Activated T-helper 1 cell treated with anti-CD3 and anti-CD28 coated beads, Interleukin-12 subunit alpha, Interleukin-12 subunit beta, Interleukin-2, Interleukin-4 antibody, amounts not matched to agents 30 ng/mL and 10 ng/mL and 1 ng/mL, durations not matched to agents 14 hours and 24 hours and 36 hours (primary cell): ENCODE measurements at regions not wholly inside any gene's neighbourhood (a gene's known extent, or its start where the extent isn't known, plus 50 kb on each side); places are given as distances from the start of the nearest gene placed in this dataset.
"Not testable (repeated sequence)": the region's sequence is repeated elsewhere in the genome, so short reads cannot be mapped to it uniquely, and the experiment has no call there.

Experiments used
- DNase-seq: peaks from one replicate; pipeline ENCODE4 v3.0.0; 2021; ENCODE audit warnings: low spot score
- H3K27ac Mint-ChIP-seq: one replicate; pipeline ENCODE4 v1.8.0; 2021; ENCODE audit warnings: mild to moderate bottlenecking, mixed read lengths
- H3K27me3 Mint-ChIP-seq: one replicate; pipeline ENCODE4 v1.8.0; 2022; ENCODE audit warnings: mild to moderate bottlenecking, moderate library complexity, mixed read lengths; ENCODE audit not compliant: insufficient read depth
- H3K36me3 Mint-ChIP-seq: one replicate; pipeline ENCODE4 v1.8.0; 2021; ENCODE audit warnings: low read depth, mixed read lengths
- H3K4me1 Mint-ChIP-seq: one replicate; pipeline ENCODE4 v1.8.0; 2021; ENCODE audit warnings: low read depth, mixed read lengths
- H3K4me3 Mint-ChIP-seq: one replicate; pipeline ENCODE4 v1.8.0; 2021; ENCODE audit warnings: mild to moderate bottlenecking, moderate library complexity, mixed read lengths
- H3K9me3 Mint-ChIP-seq: one replicate; pipeline ENCODE4 v1.8.0; 2021; ENCODE audit warnings: mixed read lengths
- intact Hi-C: fragments of 100-400 bp; cut with micrococcal nuclease; formaldehyde crosslinking; loops from one replicate; pipeline ENCODE4 v1.15.1; 2024

DNA sequence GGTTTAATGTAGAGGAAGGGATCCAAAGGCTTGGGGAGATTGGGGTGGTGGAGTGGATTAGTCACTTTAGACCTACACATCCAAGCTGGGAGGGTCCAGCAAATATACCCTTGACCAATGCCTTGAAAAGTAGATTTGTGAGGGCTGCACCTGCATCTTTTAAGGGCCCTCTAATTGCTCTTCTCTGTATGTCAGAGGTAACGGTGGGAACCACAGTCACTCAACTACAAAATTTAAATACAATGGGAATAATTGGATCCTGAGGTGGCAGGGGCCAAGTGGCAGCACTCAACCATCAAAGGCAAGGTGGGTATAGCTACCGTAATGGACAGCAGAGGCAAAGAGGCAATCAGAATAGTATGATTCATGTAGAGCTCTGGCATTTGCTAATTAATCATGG is 833.7 kb upstream of the ARRDC3 start:
- H3K4me3 Mint-ChIP-seq, intact Hi-C loops, DNase-seq, H3K36me3 Mint-ChIP-seq, H3K4me1 Mint-ChIP-seq, H3K27ac Mint-ChIP-seq, H3K27me3 Mint-ChIP-seq: not testable (repeated sequence)
- H3K9me3 Mint-ChIP-seq, result peaks cover 19% of the 10 kb centered on the region

DNA sequence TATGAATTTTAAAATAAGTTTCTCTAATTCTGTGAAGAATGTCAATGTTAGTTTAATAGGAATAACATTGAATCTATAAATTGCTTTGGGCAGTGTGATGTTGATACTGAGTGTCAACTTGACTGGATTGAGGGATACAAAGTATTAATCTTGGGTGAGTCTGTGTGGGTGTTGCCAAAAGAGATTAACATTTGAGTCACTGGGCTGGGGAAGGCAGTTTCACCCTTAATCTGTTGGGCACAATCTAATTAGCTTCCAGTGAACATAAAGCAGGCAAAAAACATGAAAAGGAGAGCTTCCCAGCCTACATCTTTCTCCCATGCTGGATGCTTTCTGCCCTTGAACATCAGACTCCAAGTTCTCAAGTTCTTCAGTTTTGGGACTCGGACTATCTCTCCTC is 832.0 kb upstream of the ARRDC3 start:
- H3K27me3 Mint-ChIP-seq, result no peaks in the 10 kb centered on the region
- H3K36me3 Mint-ChIP-seq, result no peaks in the 10 kb centered on the region
- no peak overlapping the region for H3K4me3 Mint-ChIP-seq

DNA sequence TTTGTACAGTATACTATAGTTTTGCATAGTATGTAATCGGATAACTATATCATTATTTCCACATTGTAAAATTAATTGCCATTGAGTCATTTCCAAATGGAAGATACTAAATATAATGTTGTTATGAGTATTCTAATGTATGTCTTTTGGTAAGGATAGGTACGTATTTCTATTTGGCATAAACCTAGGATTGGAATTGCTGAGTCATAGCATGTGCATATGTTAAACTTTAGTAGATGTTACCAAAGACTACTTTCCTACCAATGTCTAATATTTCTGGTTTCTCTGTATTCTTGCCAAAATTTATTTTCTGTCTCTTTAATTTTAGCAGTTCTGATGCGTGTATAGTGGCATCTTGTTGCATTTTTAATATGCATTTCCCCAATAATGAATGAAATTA is 825.1 kb upstream of the ARRDC3 start:
- no peaks in the 10 kb centered on the region for H3K4me1 Mint-ChIP-seq
- H3K27ac Mint-ChIP-seq, result no peak overlapping the region
- no peaks in the 10 kb centered on the region for H3K36me3 Mint-ChIP-seq
- peaks cover 13% of the 10 kb centered on the region for H3K9me3 Mint-ChIP-seq
- H3K4me3 Mint-ChIP-seq, result no peak overlapping the region
- DNase-seq, result no peak
- no peaks in the 10 kb centered on the region for H3K27me3 Mint-ChIP-seq
- intact Hi-C loops, result no loop called here

More for the DNA sequence above, 832.0 kb upstream of the ARRDC3 start:
- Mint-ChIP-seq H3K4me1 (no peaks in the 10 kb centered on the region), H3K27ac (no peak overlapping the region), H3K9me3 (peaks cover 26% of the 10 kb centered on the region)
- intact Hi-C loops, result no loop called here
- no peak for DNase-seq

DNA sequence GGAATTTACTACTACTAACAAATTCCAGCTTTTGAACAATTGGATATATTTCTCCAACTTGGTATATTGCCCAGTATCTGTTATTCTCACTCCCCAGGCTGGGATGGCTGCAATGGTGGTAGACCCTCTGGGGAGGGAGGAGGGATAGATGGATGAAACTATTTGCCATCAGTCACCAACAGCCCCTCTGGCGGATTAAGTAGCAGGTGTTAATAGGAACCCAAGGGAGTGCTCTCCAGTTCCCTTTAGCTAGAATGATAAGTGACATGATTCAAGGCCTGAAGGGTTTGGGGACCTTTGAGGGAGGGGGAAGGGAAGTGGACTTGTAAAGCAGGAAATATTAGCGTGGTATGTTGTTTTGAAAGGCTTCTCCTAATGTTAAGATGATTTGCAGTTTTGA is 824.0 kb upstream of the ARRDC3 start:
- Mint-ChIP-seq H3K27ac (no peak overlapping the region), H3K27me3 (no peaks in the 10 kb centered on the region), H3K4me3 (no peak overlapping the region), H3K4me1 (no peaks in the 10 kb centered on the region), H3K9me3 (peaks cover 13% of the 10 kb centered on the region), H3K36me3 (no peaks in the 10 kb centered on the region)
- no peak for DNase-seq
- intact Hi-C loops, result no loop called here

DNA sequence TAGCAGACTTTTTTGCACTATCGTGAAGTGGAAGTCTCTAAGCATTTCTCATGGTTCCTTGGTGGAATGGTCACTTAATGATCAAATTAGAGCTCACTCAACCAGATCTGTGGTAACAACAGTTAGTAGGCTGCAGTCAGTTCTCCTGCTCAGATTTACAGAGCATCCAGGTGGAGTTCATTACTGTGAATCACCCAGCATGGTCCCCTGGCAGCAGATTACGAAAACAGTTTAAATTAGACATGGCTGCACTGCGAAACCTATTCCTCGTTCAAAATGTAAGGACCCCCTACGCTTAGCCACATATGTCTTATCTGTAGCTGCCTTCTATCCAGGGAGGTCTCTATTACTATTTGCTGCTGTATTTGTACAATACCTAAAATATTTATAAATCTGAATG is 823.6 kb upstream of the ARRDC3 start:
- Mint-ChIP-seq H3K27ac (no peak overlapping the region), H3K4me1 (no peaks in the 10 kb centered on the region), H3K4me3 (no peak overlapping the region), H3K36me3 (no peaks in the 10 kb centered on the region), H3K27me3 (no peaks in the 10 kb centered on the region), H3K9me3 (peaks cover 13% of the 10 kb centered on the region)
- DNase-seq, result no peak
- intact Hi-C loops, result no loop called here

DNA sequence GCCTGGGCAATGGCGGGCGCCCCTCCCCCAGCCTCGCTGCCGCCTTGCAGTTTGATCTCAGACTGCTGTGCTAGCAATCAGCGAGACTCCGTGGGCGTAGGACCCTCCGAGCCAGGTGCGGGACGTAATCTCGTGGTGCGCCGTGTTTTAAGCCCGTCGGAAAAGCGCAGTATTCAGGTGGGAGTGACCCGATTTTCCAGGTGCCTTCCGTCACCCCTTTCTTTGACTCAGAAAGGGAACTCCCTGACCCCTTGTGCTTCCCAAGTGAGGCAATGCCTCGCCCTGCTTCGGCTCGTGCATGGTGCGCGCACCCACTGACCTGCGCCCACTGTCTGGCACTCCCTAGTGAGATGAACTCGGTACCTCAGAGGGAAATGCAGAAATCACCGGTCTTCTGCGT is 815.9 kb upstream of the ARRDC3 start:
- intact Hi-C loops, H3K4me3 Mint-ChIP-seq: not testable (repeated sequence)

DNA sequence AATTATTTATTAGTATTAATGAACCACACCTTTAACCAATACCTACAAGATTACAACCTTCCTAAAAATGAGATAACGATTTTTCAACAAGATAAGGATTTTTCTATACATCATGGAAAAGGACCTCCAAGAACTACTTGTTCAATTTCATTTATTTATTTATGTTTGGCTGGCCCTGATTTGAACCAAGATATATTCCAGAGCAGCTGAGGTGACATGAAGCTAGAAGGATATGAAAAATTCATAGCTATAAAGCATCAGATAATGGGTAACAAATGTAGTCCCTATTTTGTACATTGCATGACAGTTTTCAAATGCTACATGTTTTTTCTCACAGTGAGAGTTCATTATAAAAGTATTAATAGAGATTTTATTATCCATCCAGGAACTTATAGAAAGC is 798.5 kb upstream of the ARRDC3 start:
- H3K27ac Mint-ChIP-seq, result no peak overlapping the region
- no peaks in the 10 kb centered on the region for H3K9me3 Mint-ChIP-seq
- no peak for DNase-seq
- intact Hi-C loops, result no loop called here
- H3K4me1 Mint-ChIP-seq, result no peaks in the 10 kb centered on the region
- H3K36me3 Mint-ChIP-seq, result no peaks in the 10 kb centered on the region
- H3K4me3 Mint-ChIP-seq, result no peak overlapping the region
- no peaks in the 10 kb centered on the region for H3K27me3 Mint-ChIP-seq

More for the DNA sequence above, 815.9 kb upstream of the ARRDC3 start:
- not testable (repeated sequence) for H3K9me3 Mint-ChIP-seq, H3K36me3 Mint-ChIP-seq, H3K27ac Mint-ChIP-seq, H3K4me1 Mint-ChIP-seq, H3K27me3 Mint-ChIP-seq, DNase-seq

DNA sequence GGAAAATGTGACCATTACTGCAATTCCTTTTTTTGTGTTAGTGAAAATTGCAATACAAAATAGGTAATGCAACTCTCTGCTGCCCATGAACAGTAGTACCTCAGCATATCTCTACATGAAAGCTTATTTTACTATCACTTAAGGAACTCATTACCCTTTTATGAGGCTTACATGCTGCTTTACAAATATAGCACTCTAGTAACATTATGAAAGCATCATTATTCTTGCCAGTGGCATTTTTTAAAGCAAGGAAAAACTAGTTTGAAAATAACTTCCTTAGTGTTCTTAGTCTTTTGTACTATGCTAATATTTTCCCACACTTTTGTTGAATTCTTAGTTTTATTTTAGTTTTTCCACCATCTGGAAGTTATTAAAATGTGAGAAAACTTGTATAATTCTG is 797.3 kb upstream of the ARRDC3 start:
- no peaks in the 10 kb centered on the region for H3K4me1 Mint-ChIP-seq
- H3K27me3 Mint-ChIP-seq, result no peaks in the 10 kb centered on the region
- DNase-seq, result no peak
- no peaks in the 10 kb centered on the region for H3K9me3 Mint-ChIP-seq
- H3K27ac Mint-ChIP-seq, result no peak overlapping the region
- no peak overlapping the region for H3K4me3 Mint-ChIP-seq
- H3K36me3 Mint-ChIP-seq, result no peaks in the 10 kb centered on the region
- intact Hi-C loops, result no loop called here

DNA sequence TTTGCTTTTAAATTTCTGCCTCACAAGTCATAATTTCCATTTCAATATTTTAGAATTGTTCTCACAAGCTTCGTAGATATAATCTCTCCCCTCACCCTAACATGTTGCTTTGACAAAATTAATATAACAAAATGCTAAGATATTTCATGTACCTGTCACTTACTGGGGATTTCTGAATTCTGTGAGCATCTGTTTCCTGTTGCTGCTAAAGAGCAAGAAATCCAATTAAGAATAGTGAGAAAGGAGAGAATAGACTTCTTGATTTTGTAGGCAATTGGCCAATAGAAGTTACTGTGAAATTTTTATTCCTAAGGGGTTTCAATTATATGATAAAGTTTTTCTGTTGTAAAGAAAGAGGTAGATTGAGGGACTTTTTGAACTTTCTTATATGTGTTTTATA is 796.5 kb upstream of the ARRDC3 start:
- DNase-seq, result no peak
- no peaks in the 10 kb centered on the region for H3K27me3 Mint-ChIP-seq
- no peak overlapping the region for H3K4me3 Mint-ChIP-seq
- no peaks in the 10 kb centered on the region for H3K9me3 Mint-ChIP-seq
- H3K36me3 Mint-ChIP-seq, result no peaks in the 10 kb centered on the region
- no peaks in the 10 kb centered on the region for H3K4me1 Mint-ChIP-seq
- H3K27ac Mint-ChIP-seq, result no peak overlapping the region
- intact Hi-C loops, result no loop called here

DNA sequence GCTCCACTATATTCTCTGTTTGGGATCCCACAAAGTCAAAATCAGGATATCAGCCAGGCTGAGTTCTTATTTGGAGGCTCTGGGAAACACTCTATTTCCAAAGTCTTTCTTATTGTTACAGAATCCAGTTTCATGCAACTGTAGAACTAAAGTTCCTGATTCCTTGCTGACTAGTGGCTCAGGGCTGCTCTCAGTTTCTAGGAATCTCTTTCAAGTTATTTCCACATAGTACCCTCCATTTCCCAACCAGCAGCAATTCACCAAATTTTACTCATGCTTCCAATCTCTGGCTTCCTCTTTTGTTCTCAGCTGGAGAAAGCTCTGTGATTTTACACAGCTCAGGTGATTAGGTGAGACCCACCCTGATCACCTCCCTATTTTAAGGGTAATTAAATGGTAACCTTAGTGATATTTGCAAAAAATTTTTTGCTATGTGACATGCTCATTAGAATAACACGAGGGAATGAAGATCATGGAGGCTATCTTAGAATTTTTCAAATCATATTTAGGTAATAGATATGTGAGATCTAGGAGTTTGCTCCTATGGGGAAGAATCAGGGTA is 794.9 kb upstream of the ARRDC3 start:
- Mint-ChIP-seq H3K4me1 (no peaks in the 10 kb centered on the region), H3K4me3 (no peak overlapping the region), H3K27me3 (no peaks in the 10 kb centered on the region), H3K9me3 (no peaks in the 10 kb centered on the region), H3K27ac (no peak overlapping the region), H3K36me3 (no peaks in the 10 kb centered on the region)
- no peak for DNase-seq
- intact Hi-C loops, result no loop called here

DNA sequence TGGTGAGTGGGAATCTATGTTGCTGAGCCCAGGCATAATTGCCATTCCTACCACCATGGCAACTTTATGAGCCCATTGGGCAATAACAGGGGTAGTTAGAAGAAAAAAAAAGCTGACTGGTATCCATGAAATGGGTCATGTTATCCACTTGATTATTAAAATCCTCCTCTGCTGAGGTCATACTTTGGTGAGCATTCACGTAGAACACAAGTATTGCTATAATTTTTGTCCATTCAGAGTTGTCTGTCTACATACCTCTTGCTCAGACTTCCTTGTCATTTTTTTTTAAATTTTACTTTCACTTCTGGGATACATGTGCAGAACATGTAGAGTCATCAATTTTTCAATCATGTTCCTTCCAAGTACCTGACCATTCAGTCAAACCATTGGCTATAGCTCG is 780.8 kb upstream of the ARRDC3 start:
- H3K4me1 Mint-ChIP-seq, result no peaks in the 10 kb centered on the region
- no peaks in the 10 kb centered on the region for H3K27me3 Mint-ChIP-seq
- intact Hi-C loops, result no loop called here
- no peak overlapping the region for H3K4me3 Mint-ChIP-seq
- H3K27ac Mint-ChIP-seq, result no peak overlapping the region
- peaks cover 5% of the 10 kb centered on the region for H3K9me3 Mint-ChIP-seq
- H3K36me3 Mint-ChIP-seq, result no peaks in the 10 kb centered on the region
- no peak for DNase-seq

DNA sequence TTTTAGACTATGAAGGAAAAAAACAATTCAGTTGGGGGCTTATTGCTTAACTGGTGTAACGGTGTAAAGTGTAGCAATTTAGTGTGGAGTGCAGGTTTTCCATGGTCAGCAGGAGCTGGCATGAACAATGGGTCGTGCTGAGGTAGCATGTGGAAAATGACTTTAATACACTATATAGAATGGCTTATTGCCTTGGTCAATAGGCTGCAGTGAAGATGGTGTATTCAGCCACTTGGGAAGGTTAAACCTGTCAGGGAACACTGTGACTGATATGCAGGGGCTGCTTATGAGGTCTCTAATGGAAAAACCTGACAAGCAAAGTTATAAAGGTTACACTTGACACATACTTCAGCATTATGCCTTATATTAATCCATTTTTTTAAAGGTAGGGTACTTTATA is 764.7 kb upstream of the ARRDC3 start:
- Mint-ChIP-seq H3K27ac (no peak overlapping the region), H3K36me3 (no peaks in the 10 kb centered on the region), H3K4me1 (no peaks in the 10 kb centered on the region), H3K9me3 (no peaks in the 10 kb centered on the region), H3K27me3 (no peaks in the 10 kb centered on the region), H3K4me3 (no peak overlapping the region)
- intact Hi-C loops, result no loop called here
- no peak for DNase-seq

DNA sequence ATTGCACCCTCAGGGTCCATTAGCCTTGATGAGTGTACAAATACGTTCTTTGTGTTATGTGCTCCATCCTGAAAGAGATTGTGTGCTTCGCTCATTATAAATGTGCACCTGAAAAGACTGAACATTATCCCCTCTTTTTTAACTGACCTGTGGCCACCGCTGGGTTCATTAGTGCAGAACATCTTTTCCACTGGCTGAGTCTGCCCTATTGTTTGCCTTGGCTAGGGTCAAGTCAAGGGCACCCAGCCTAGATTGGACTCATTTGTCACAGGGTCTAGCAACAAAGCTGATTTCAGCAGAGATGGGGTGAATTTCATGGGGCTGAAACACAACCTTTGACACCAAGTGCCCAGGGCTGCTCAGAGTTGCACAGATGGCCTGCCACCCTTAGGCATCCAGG is 764.1 kb upstream of the ARRDC3 start:
- H3K4me1 Mint-ChIP-seq, result no peaks in the 10 kb centered on the region
- intact Hi-C loops, result no loop called here

DNA sequence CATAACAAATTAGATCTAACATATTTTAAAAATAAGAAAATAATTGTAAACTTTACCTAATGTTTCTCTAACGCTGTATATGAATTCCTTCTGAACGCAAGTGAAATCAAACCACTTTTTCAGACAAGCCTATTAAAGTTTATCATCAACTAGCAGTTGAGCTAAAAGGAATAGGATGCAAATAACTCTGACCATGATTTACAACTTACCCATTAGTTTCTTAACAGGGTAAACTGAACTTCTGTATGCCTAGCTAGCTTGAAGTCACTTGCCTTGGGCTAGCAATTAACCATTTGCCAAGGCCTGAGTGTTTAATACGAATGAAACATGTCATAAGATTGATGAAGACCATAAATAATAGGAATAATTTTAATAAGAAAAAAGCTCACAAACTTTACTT is 762.7 kb upstream of the ARRDC3 start:
- DNase-seq, result no peak
- Mint-ChIP-seq H3K36me3 (no peaks in the 10 kb centered on the region), H3K27ac (no peak overlapping the region), H3K4me1 (no peaks in the 10 kb centered on the region), H3K4me3 (no peak overlapping the region), H3K9me3 (no peaks in the 10 kb centered on the region), H3K27me3 (no peaks in the 10 kb centered on the region)
- intact Hi-C loops, result no loop called here

More for the DNA sequence above, 764.1 kb upstream of the ARRDC3 start:
- Mint-ChIP-seq H3K4me3 (no peak overlapping the region), H3K9me3 (no peaks in the 10 kb centered on the region), H3K27me3 (no peaks in the 10 kb centered on the region), H3K27ac (no peak overlapping the region), H3K36me3 (no peaks in the 10 kb centered on the region)
- DNase-seq, result no peak
